HEK293T (cell line): ENCODE measurements at regions not wholly inside any gene's neighbourhood (a gene's known extent, or its start where the extent isn't known, plus 50 kb on each side); places are given as distances from the start of the nearest gene placed in this dataset.

Experiments
- CTCF ChIA-PET: fragments of 350-600 bp; formaldehyde crosslinking; extraction: SDS; loops from one replicate; lab custom pipeline; 2021; ENCODE audit warnings: antibody characterized with exemption, inconsistent platforms; lab: Yijun Ruan, JAX
- POLR2A ChIA-PET: fragments of 350-600 bp; formaldehyde crosslinking; extraction: SDS; loops from one replicate; lab custom pipeline; 2020; ENCODE audit warnings: antibody characterized with exemption, inconsistent platforms; lab: Yijun Ruan, JAX
- DNase-seq: peaks from one replicate; pipeline ENCODE4 v3.0.0; 2012; ENCODE audit warnings: mixed read lengths; ENCODE audit errors: extremely low spot score
- ARNT ChIP-seq: fragments of 450-650 bp; IDR thresholded peaks from 2 replicates; pipeline ENCODE4 v1.6.1; 2017; ENCODE audit warnings: mild to moderate bottlenecking
- BHLHE40 ChIP-seq: fragments of 450-650 bp; IDR thresholded peaks from 2 replicates; pipeline ENCODE4 v1.6.1; 2016; ENCODE audit warnings: mild to moderate bottlenecking, moderate library complexity, borderline replicate concordance
- CTBP1 ChIP-seq: fragments of 450-650 bp; IDR thresholded peaks from 2 replicates; pipeline ENCODE4 v1.6.1; 2016; ENCODE audit warnings: borderline replicate concordance
- ELF4 ChIP-seq: fragments of 450-650 bp; IDR thresholded peaks from 2 replicates; pipeline ENCODE4 v1.6.1; 2017; ENCODE audit warnings: antibody characterized with exemption
- FOXA1 ChIP-seq: fragments of 450-650 bp; IDR thresholded peaks from 2 replicates; pipeline ENCODE4 v1.6.1; 2016; ENCODE audit warnings: mild to moderate bottlenecking
- FOXK2 ChIP-seq: fragments of 450-650 bp; IDR thresholded peaks from 2 replicates; pipeline ENCODE4 v1.6.1; 2016; ENCODE audit warnings: mild to moderate bottlenecking
- FOXM1 ChIP-seq: fragments of 450-650 bp; IDR thresholded peaks from 2 replicates; pipeline ENCODE4 v1.6.1; 2017; ENCODE audit warnings: mild to moderate bottlenecking, borderline replicate concordance
- HDGF ChIP-seq: fragments of 450-650 bp; IDR thresholded peaks from 2 replicates; pipeline ENCODE4 v1.6.1; 2017; ENCODE audit warnings: antibody characterized with exemption, borderline replicate concordance
- L3MBTL2 ChIP-seq: fragments of 450-650 bp; conservative IDR thresholded peaks from 2 replicates; pipeline ENCODE4 v1.6.1; 2016; ENCODE audit warnings: mild to moderate bottlenecking
- LEF1 ChIP-seq: fragments of 450-650 bp; IDR thresholded peaks from 2 replicates; pipeline ENCODE4 v1.6.1; 2017; ENCODE audit warnings: mild to moderate bottlenecking, borderline replicate concordance
- NFRKB ChIP-seq: fragments of 450-650 bp; IDR thresholded peaks from 2 replicates; pipeline ENCODE4 v1.6.1; 2016; ENCODE audit warnings: mild to moderate bottlenecking, moderate library complexity
- PKNOX1 ChIP-seq: fragments of 450-650 bp; IDR thresholded peaks from 2 replicates; pipeline ENCODE4 v1.6.1; 2016
- SP1 ChIP-seq: fragments of 450-650 bp; IDR thresholded peaks from 2 replicates; pipeline ENCODE4 v1.6.1; 2017
- SUZ12 ChIP-seq: fragments of 450-650 bp; IDR thresholded peaks from 2 replicates; pipeline ENCODE4 v1.6.1; 2016; ENCODE audit warnings: mild to moderate bottlenecking
- TARDBP ChIP-seq: fragments of 450-650 bp; IDR thresholded peaks from 2 replicates; pipeline ENCODE4 v1.6.1; 2016
- ZNF384 ChIP-seq: fragments of 450-650 bp; IDR thresholded peaks from 2 replicates; pipeline ENCODE4 v1.6.1; 2016

- no peak for TF ChIP-seq PKNOX1
- ChIA-PET CTCF (no interaction called here), POLR2A (interaction anchor here (1.4 kb wide), 1 partner anchor 22 kb away, joined by 3 read pairs; no protein-coding TSS in a partner anchor)
- DNase-seq = no peak
These were observed 153.8 kb downstream of the C9orf50 start for GRCh38 chr9:129467004-129467588.

GRCh38 chr9:129465834-129466535 is 154.9 kb downstream of the C9orf50 start:
- ChIA-PET CTCF (no interaction called here), POLR2A (interaction anchor here (1.3 kb wide), 1 partner anchor 291 kb away, joined by 3 read pairs; no protein-coding TSS in a partner anchor)
- no peak for DNase-seq
- TF ChIP-seq PKNOX1 = no peak
- TF ChIP-seq FOXM1 = no peak
- TF ChIP-seq ELF4 = no peak
- TF ChIP-seq HDGF = no peak
- no peak for TF ChIP-seq TARDBP
- TF ChIP-seq LEF1 = no peak
- no peak for TF ChIP-seq CTBP1
- no peak for TF ChIP-seq BHLHE40
- no peak for TF ChIP-seq NFRKB
- TF ChIP-seq ARNT = no peak
- TF ChIP-seq SUZ12 = no peak
- TF ChIP-seq L3MBTL2 = no peak

- POLR2A ChIA-PET = interaction anchor here (1.1 to 1.3 kb wide), 2 partner anchors 29 to 290 kb away, joined by 3 to 4 read pairs; no protein-coding TSS in a partner anchor
- TF ChIP-seq SP1 = no peak
- TF ChIP-seq L3MBTL2 = no peak
- TF ChIP-seq PKNOX1 = no peak
- no peak for TF ChIP-seq SUZ12
- no peak for TF ChIP-seq ZNF384
- no peak for TF ChIP-seq NFRKB
- no peak for TF ChIP-seq CTBP1
- no peak for TF ChIP-seq ELF4
- DNase-seq = no peak
- CTCF ChIA-PET = no interaction called here
These were observed 155.7 kb downstream of the C9orf50 start for GRCh38 chr9:129464972-129465833.

- POLR2A ChIA-PET = interaction anchor here (0.7 to 1.3 kb wide), 4 partner anchors 18 to 32 kb away, joined by 3 to 4 read pairs (median 4); no protein-coding TSS in a partner anchor
- CTCF ChIA-PET = no interaction called here
- no peak for DNase-seq
These were observed 156.9 kb downstream of the C9orf50 start for GRCh38 chr9:129463994-129464393.

GRCh38 chr9:129463477-129463876 is 157.4 kb downstream of the C9orf50 start:
- TF ChIP-seq CTBP1 = no peak
- no peak for TF ChIP-seq LEF1
- TF ChIP-seq TARDBP = no peak
- TF ChIP-seq PKNOX1 = no peak
- no peak for TF ChIP-seq SUZ12
- no peak for TF ChIP-seq NFRKB
- TF ChIP-seq HDGF = no peak
- no peak for TF ChIP-seq BHLHE40
- no peak for TF ChIP-seq ARNT
- no peak for TF ChIP-seq FOXA1
- no peak for TF ChIP-seq ZNF384
- no peak for TF ChIP-seq FOXM1
- no peak for TF ChIP-seq L3MBTL2
- no peak for TF ChIP-seq ELF4
- TF ChIP-seq FOXK2 = no peak
- TF ChIP-seq SP1 = no peak
- ChIA-PET POLR2A (interaction anchor here (0.7 to 1.3 kb wide), 3 partner anchors 19 to 33 kb away, joined by 3 to 4 read pairs (median 3); no protein-coding TSS in a partner anchor), CTCF (no interaction called here)
- no peak for DNase-seq

More at GRCh38 chr9:129463994-129464393, 156.9 kb downstream of the C9orf50 start:
- TF ChIP-seq SUZ12 (no peak), LEF1 (no peak), ARNT (no peak), ELF4 (no peak), CTBP1 (no peak), PKNOX1 (no peak), TARDBP (no peak), NFRKB (no peak), BHLHE40 (no peak), SP1 (no peak), L3MBTL2 (no peak), FOXA1 (no peak), FOXM1 (no peak), HDGF (no peak), FOXK2 (no peak), ZNF384 (no peak)
